Kidney (tissue), 13 donors: ENCODE measurements at regions not wholly inside any gene's neighbourhood (a gene's known extent, or its start where the extent isn't known, plus 50 kb on each side); places are given as distances from the start of the nearest gene placed in this dataset.

Source experiments
- DNase-seq, 5 donors: peaks; one replicate each; pipeline ENCODE4 v3.0.0-alpha.2; 2013 to 2020
- FAIRE-seq: peaks from 2 replicates; lab custom pipeline; 2012; peaks lifted over from hg19 to GRCh38; lab: Jason Lieb, UNC
- H3K27ac ChIP-seq, 2 donors: one replicate each; pipeline ENCODE4 v1.7.0; 2013; ENCODE audit warnings: low read depth in 2 of 2, low read length in 2 of 2, inconsistent platforms in 1 of 2
- H3K27me3 ChIP-seq: one replicate; pipeline ENCODE4 v1.7.1; 2013; ENCODE audit warnings: low read length, inconsistent platforms; ENCODE audit not compliant: control insufficient read depth, insufficient read depth
- H3K36me3 ChIP-seq, 3 donors: one replicate each; pipeline versions ENCODE4 v1.7.0 to v1.7.1; 2013; ENCODE audit warnings: low read length in 3 of 3, control low read depth in 1 of 3, inconsistent platforms in 1 of 3; ENCODE audit not compliant: insufficient read depth in 3 of 3, control insufficient read depth in 2 of 3
- H3K4me1 ChIP-seq, 3 donors: one replicate each; pipeline versions ENCODE4 v1.7.0 to v1.7.1; 2013; ENCODE audit warnings: low read length in 3 of 3, inconsistent platforms in 1 of 3, low read depth in 1 of 3; ENCODE audit not compliant: control insufficient read depth in 2 of 3, insufficient read depth in 2 of 3
- H3K4me3 ChIP-seq, 3 donors: one replicate each; pipeline versions ENCODE4 v1.7.0 to v1.8.1; 2013; ENCODE audit warnings: low read length in 3 of 3, control low read depth in 1 of 3, inconsistent platforms in 1 of 3
- H3K9ac ChIP-seq, 3 donors: one replicate each; pipeline versions ENCODE4 v1.7.0 to v1.7.1; 2013; ENCODE audit warnings: low read length in 3 of 3, control low read depth in 1 of 3, inconsistent platforms in 1 of 3
- H3K9me3 ChIP-seq, 3 donors: one replicate each; pipeline versions ENCODE4 v1.7.0 to v1.7.1; 2013; ENCODE audit warnings: low read length in 3 of 3, control low read depth in 1 of 3, inconsistent platforms in 1 of 3; ENCODE audit not compliant: control insufficient read depth in 2 of 3, insufficient read depth in 1 of 3
- intact Hi-C: fragments of 100-400 bp; cut with DNase I; formaldehyde crosslinking; loops from one replicate; pipeline ENCODE4 v1.11.1; 2022
- TF ChIP-seq, protein P1 (sequence below): IDR thresholded peaks from 3 replicates; pipeline ENCODE4 v1.5.1; 2012; ENCODE audit warnings: mild to moderate bottlenecking, moderate library complexity, borderline replicate concordance; ENCODE audit not compliant: insufficient read depth; ENCODE audit errors: extremely low read depth
- donor health status: control.
- donor health status: control.
- donor health status: control.
- donor health status: control.
- donor health status: control.
- donor health status: DM: yes; HTN: yes; CAD: no.
- donor health status: Normal renal cell carcinoma (clear cell type).

DNA sequence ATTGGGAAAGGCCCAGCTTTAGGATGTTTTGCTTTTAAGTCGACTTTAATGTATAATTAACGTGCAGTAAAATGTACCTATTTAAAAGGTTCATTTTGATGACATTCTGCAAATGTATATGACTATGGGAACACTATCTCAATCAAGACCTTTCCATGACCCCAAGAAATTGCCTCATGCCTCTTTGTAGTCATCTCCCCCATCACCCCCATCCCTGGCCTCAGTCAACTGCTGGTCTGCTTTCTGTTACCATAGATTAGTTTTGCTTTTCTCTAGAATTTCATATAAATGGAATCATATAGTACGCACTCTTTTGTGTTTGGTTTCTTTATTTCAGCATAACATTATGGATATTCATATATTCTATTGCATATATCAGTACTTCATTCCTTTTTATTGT, 80.7 kb upstream of the C9orf72 start:
- no peak for DNase-seq
- no peak overlapping the region for H3K4me3 ChIP-seq
- TF ChIP-seq, protein P1, sequence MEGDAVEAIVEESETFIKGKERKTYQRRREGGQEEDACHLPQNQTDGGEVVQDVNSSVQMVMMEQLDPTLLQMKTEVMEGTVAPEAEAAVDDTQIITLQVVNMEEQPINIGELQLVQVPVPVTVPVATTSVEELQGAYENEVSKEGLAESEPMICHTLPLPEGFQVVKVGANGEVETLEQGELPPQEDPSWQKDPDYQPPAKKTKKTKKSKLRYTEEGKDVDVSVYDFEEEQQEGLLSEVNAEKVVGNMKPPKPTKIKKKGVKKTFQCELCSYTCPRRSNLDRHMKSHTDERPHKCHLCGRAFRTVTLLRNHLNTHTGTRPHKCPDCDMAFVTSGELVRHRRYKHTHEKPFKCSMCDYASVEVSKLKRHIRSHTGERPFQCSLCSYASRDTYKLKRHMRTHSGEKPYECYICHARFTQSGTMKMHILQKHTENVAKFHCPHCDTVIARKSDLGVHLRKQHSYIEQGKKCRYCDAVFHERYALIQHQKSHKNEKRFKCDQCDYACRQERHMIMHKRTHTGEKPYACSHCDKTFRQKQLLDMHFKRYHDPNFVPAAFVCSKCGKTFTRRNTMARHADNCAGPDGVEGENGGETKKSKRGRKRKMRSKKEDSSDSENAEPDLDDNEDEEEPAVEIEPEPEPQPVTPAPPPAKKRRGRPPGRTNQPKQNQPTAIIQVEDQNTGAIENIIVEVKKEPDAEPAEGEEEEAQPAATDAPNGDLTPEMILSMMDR, result no peak
- no peaks in the 10 kb centered on the region for H3K4me1 ChIP-seq
- intact Hi-C loops, result no loop called here
- H3K36me3 ChIP-seq, result no peaks in the 10 kb centered on the region
- no peak overlapping the region for H3K27ac ChIP-seq
- H3K9ac ChIP-seq, result no peak overlapping the region
- H3K9me3 ChIP-seq, result no peaks in the 10 kb centered on the region
- H3K27me3 ChIP-seq, result no peaks in the 10 kb centered on the region
- no peak for FAIRE-seq

DNA sequence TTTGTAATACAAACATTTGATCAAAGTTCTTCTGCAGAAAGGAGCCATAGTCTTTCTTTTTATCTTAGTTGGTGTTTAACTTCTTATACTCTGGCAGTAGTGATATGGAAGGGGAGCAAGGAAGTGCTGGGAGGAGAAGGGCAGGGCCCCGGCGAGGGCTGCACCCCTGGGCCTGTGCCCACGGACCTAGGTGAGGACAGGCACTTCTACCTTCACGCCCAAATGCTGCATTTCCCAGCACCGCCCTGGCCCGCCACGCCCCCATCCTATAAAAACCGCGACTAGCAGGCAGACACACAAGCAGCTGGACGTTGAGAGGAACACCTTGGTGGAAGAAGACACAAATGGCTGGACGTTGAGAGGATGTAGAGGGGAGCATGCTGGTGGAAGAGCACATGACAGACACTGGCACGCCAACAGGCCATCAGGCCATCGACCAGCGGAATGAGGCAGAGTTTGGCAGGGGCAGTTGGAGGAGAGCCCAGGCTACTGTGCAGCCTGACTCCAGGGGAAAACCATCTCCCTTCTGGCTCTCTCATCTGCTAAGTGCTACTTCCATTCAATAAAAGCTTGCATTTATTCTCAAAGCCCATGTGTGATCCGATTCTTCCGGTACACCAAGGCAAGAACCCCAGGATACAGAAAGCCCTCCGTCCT, 81.5 kb upstream of the C9orf72 start:
- no peaks in the 10 kb centered on the region for H3K9me3 ChIP-seq
- DNase-seq (no peak), FAIRE-seq (no peak)
- H3K4me3 ChIP-seq, result no peak overlapping the region
- H3K27me3 ChIP-seq, result no peaks in the 10 kb centered on the region
- intact Hi-C loops, result no loop called here
- TF ChIP-seq, protein P1, result no peak
- no peaks in the 10 kb centered on the region for H3K4me1 ChIP-seq
- no peaks in the 10 kb centered on the region for H3K36me3 ChIP-seq
- H3K27ac ChIP-seq, result no peak overlapping the region
- no peak overlapping the region for H3K9ac ChIP-seq

DNA sequence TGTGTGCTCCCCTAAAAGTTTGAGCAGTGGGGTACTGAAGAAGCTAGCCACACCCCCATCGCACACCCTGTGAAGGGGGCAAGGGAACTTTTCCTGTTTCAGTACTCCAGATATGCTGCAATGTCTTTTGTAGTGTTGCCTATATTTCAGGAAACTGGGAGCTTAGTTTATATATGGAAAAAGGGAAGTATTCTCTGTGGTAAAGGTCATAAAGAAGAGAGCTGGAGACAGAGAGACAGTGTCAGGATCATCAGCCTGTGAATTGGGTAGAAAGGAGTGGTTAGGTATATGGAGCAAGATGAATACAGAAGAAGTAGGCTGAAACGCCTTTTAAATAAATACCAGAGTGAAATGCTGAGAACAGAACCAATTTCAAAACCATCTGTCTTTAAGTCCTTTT, 82.2 kb upstream of the C9orf72 start:
- Histone ChIP-seq H3K27me3 (no peaks in the 10 kb centered on the region), H3K9ac (no peak overlapping the region), H3K27ac (no peak overlapping the region), H3K9me3 (no peaks in the 10 kb centered on the region), H3K4me1 (no peaks in the 10 kb centered on the region), H3K4me3 (no peak overlapping the region), H3K36me3 (no peaks in the 10 kb centered on the region)
- intact Hi-C loops, result no loop called here
- DNase-seq (no peak), FAIRE-seq (no peak)
- TF ChIP-seq, protein P1, result no peak

DNA sequence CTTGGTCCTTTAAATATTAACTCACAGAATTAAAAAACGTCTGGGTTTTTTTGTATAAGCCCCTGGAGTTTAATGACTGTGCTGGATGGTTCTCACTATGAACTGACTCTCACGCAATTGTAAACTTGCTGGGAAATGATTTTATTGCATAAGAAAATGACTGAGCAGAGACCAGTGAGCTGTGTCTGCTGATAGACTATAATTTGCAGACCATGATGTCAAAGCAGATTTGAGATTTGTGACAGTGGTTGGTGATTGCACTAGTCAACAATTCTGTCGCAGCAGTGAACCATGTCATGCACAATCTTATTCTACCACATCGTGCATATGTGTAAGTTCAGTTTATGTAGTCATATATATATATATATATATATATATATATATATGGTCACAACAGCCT, 85.7 kb upstream of the C9orf72 start:
- DNase-seq (no peak), FAIRE-seq (no peak)
- TF ChIP-seq, protein P1, result no peak
- no peak overlapping the region for H3K9ac ChIP-seq
- no peak overlapping the region for H3K4me3 ChIP-seq
- no peaks in the 10 kb centered on the region for H3K36me3 ChIP-seq
- no peaks in the 10 kb centered on the region for H3K27me3 ChIP-seq
- H3K27ac ChIP-seq, result no peak overlapping the region
- intact Hi-C loops, result no loop called here
- H3K9me3 ChIP-seq, result no peaks in the 10 kb centered on the region
- H3K4me1 ChIP-seq, result no peaks in the 10 kb centered on the region
